ENCODE measurements at regions not wholly inside any gene's neighbourhood (a gene's known extent, or its start where the extent isn't known, plus 50 kb on each side); places are given as distances from the start of the nearest gene placed in this dataset.

DNA sequence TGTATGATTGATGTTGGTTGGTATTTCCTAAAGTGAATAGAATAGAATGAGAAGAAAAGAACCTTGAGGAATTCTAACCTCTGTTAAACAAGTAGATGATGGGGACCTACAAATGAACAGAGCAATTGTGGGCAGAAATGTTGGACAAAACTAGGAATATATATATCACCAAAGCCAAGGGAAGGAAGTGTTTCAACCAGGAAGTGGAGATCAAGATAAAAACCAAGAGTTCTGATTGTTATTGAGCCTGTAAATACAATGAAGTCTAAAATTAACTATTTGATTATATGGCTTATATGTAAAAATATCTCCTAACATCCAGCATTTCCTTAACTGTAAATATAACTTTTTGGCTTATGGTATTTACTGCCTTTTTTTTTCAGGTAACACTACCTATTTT is 730.0 kb downstream of the SOCS6 start:
- peaks cover 0 to 4% of the 10 kb centered on the region in 2 donors for H3K9me3 ChIP-seq (replicated peaks in 1 of 2; ENCODE audit: control insufficient read depth in 1 of 2, insufficient read depth in 1 of 2, low read length in 2 of 2)
- no peak overlapping the region for H3K4me3 Mint-ChIP-seq
- H3K27ac Mint-ChIP-seq, result no peak overlapping the region
- H2AFZ ChIP-seq (ENCODE audit: insufficient read depth, low read depth, low read length, poor library complexity, severe bottlenecking), result no peak overlapping the region
- no peak for TF ChIP-seq CTCF (IDR thresholded peaks at IDR 0.05)
- intact Hi-C loops (cut with micrococcal nuclease), result no loop called here
- H3K27ac ChIP-seq (ENCODE audit: low read depth in 1 of 2, low read length in 2 of 2), result no peak overlapping the region
- no peaks in the 10 kb centered on the region for H3K27me3 Mint-ChIP-seq (ENCODE audit: low read depth in 3 of 3)
- no peaks in the 10 kb centered on the region for H3K36me3 ChIP-seq (replicated peaks in 1 of 2; ENCODE audit: control insufficient read depth in 1 of 2, insufficient read depth in 2 of 2, low read length in 2 of 2)
- H3K79me2 ChIP-seq (ENCODE audit: insufficient read depth, low read length), result no peaks in the 10 kb centered on the region
- no peak overlapping the region for H3K4me3 ChIP-seq (replicated peaks in 1 of 3; ENCODE audit: low read depth in 2 of 3, low read length in 3 of 3)
- DNase-seq, result no peak
- H3K9me3 Mint-ChIP-seq, result peaks cover 1 to 8% (median 7%) of the 10 kb centered on the region in 7 donors
- no peak overlapping the region for H3K9ac ChIP-seq (ENCODE audit: insufficient read depth, low read length, poor library complexity, severe bottlenecking)
- no peaks in the 10 kb centered on the region for H3K4me1 Mint-ChIP-seq
- H3K4me2 ChIP-seq (replicated peaks; ENCODE audit: extremely low read depth, low read length, poor library complexity, severe bottlenecking), result no peak overlapping the region
- no peaks in the 10 kb centered on the region for H3K4me1 ChIP-seq (ENCODE audit: control insufficient read depth in 1 of 2, insufficient read depth in 2 of 2, low read length in 2 of 2)
- no peaks in the 10 kb centered on the region for H3K36me3 Mint-ChIP-seq
- no peaks in the 10 kb centered on the region for H3K27me3 ChIP-seq (ENCODE audit: control insufficient read depth in 2 of 2, insufficient read depth in 2 of 2, low read length in 2 of 2)
- no peaks in the 10 kb centered on the region for H4K20me1 ChIP-seq (ENCODE audit: insufficient read depth, low read length)

- TF ChIP-seq CTCF (IDR thresholded peaks at IDR 0.05), result no peak
- H4K20me1 ChIP-seq (ENCODE audit: insufficient read depth, low read length), result no peaks in the 10 kb centered on the region
- no peak overlapping the region for H3K27ac Mint-ChIP-seq
Measured at GRCh38 chr18:71012789-71013188, 723.9 kb downstream of the SOCS6 start.

More at GRCh38 chr18:71012789-71013188, 723.9 kb downstream of the SOCS6 start:
- H3K79me2 ChIP-seq (ENCODE audit: insufficient read depth, low read length), result no peaks in the 10 kb centered on the region
- peaks cover 0 to 4% of the 10 kb centered on the region in 2 donors for H3K9me3 ChIP-seq (replicated peaks in 1 of 2; ENCODE audit: control insufficient read depth in 1 of 2, insufficient read depth in 1 of 2, low read length in 2 of 2)
- no peak for DNase-seq
- H3K27me3 ChIP-seq (ENCODE audit: control insufficient read depth in 2 of 2, insufficient read depth in 2 of 2, low read length in 2 of 2), result no peaks in the 10 kb centered on the region
- H3K36me3 Mint-ChIP-seq, result no peaks in the 10 kb centered on the region
- no peaks in the 10 kb centered on the region for H3K27me3 Mint-ChIP-seq (ENCODE audit: low read depth in 3 of 3)
- H3K4me1 ChIP-seq (ENCODE audit: control insufficient read depth in 1 of 2, insufficient read depth in 2 of 2, low read length in 2 of 2), result no peaks in the 10 kb centered on the region
- no peak overlapping the region for H3K4me3 Mint-ChIP-seq
- no peak overlapping the region for H3K4me2 ChIP-seq (replicated peaks; ENCODE audit: extremely low read depth, low read length, poor library complexity, severe bottlenecking)
- peaks cover 0 to 6% (median 2%) of the 10 kb centered on the region in 7 donors for H3K9me3 Mint-ChIP-seq
- H3K9ac ChIP-seq (ENCODE audit: insufficient read depth, low read length, poor library complexity, severe bottlenecking), result no peak overlapping the region
- no peak overlapping the region for H3K4me3 ChIP-seq (replicated peaks in 1 of 3; ENCODE audit: low read depth in 2 of 3, low read length in 3 of 3)
- intact Hi-C loops (cut with micrococcal nuclease), result no loop called here
- WGBS (ENCODE audit: insufficient coverage), result no CpG with 5 or more reads among the region's 1 CpG
- H3K36me3 ChIP-seq (replicated peaks in 1 of 2; ENCODE audit: control insufficient read depth in 1 of 2, insufficient read depth in 2 of 2, low read length in 2 of 2), result no peaks in the 10 kb centered on the region
- H2AFZ ChIP-seq (ENCODE audit: insufficient read depth, low read depth, low read length, poor library complexity, severe bottlenecking), result no peak overlapping the region
- no peaks in the 10 kb centered on the region for H3K4me1 Mint-ChIP-seq
- H3K27ac ChIP-seq (ENCODE audit: low read depth in 1 of 2, low read length in 2 of 2), result no peak overlapping the region

Measured in CD14-positive monocyte (primary cell).